ENCODE measurements at regions not wholly inside any gene's neighbourhood (a gene's known extent, or its start where the extent isn't known, plus 50 kb on each side); places are given as distances from the start of the nearest gene placed in this dataset.
"Not testable (repeated sequence)": the region's sequence is repeated elsewhere in the genome, so short reads cannot be mapped to it uniquely, and the experiment has no call there.

DNA sequence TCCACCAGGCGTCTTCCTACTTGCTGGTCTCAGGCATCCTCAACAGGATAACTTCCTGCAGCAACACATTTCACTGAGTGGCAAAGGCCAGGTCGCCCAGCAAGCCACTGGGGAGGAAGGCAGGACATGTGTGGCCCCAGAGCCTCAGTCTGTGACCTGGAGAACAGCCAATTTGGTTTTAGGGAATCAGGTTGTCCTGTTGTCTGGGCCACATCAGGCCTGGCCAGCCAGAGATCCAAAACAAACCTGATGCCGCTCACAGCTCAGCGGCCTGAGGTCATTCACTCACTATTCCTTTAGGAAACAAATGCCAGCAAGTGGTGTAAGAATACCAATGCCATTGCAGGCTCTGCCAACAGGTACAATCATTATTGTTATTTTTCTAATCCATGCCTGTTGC, 210.7 kb downstream of the VAPA start:
- H3K9me3 ChIP-seq (ENCODE audit: control insufficient read depth, low read depth, low read length) = no peaks in the 10 kb centered on the region
- H3K9ac ChIP-seq (ENCODE audit: low read length) = no peak overlapping the region
- H3K27me3 ChIP-seq (ENCODE audit: control insufficient read depth, insufficient read depth, low read length) = no peaks in the 10 kb centered on the region
- H3K4me3 ChIP-seq (ENCODE audit: low read length) = no peak overlapping the region
- no peaks in the 10 kb centered on the region for H3K36me3 ChIP-seq (ENCODE audit: control insufficient read depth, low read depth, low read length)
- no peak overlapping the region for H3K27ac ChIP-seq (ENCODE audit: low read length)
- peaks cover 5% of the 10 kb centered on the region for H3K4me1 ChIP-seq (ENCODE audit: control insufficient read depth, low read depth, low read length)

DNA sequence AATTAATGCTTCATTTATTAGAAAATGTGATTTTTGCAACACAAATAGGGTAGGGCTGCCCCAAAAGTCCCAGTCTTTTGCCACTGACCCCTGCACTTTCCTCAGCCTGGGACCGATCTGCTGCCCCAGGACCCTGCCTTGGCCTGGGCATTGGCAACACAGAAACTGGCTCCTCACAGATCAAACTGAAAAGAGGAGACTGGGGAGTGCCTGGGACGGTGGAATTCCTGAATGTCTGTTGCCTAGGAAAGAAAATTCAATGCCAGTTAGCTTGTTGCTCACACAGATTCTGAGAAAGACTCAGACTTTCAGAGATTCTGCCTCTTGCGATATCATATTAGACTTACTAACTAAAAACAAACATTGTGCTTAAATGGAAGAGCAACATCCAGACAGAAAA, 211.2 kb downstream of the VAPA start:
- H3K36me3 ChIP-seq (ENCODE audit: control insufficient read depth, low read depth, low read length) = no peaks in the 10 kb centered on the region
- no peak overlapping the region for H3K4me3 ChIP-seq (ENCODE audit: low read length)
- H3K27ac ChIP-seq (ENCODE audit: low read length) = no peak overlapping the region
- no peak overlapping the region for H3K9ac ChIP-seq (ENCODE audit: low read length)
- peaks cover 5% of the 10 kb centered on the region for H3K4me1 ChIP-seq (ENCODE audit: control insufficient read depth, low read depth, low read length)
- no peaks in the 10 kb centered on the region for H3K9me3 ChIP-seq (ENCODE audit: control insufficient read depth, low read depth, low read length)
- H3K27me3 ChIP-seq (ENCODE audit: control insufficient read depth, insufficient read depth, low read length) = no peaks in the 10 kb centered on the region

DNA sequence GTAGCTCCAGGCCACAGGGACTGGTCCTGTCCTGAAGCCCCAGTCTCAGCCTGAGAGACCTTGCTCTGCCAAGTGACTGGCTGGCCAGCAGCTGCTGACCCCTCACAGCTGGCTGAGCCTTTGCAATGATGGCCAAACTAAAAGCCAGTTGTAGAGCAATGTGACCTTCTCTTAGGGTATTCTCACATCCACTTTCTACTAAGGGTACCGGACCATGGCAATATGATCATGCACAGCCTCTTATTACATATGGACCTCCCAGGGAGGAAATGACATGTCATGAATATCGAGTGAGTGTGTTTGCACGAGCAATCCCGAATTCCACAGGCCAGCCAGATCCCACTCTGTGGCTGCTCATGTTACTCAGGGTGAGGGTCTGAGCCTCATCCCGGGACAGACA, 213.9 kb downstream of the VAPA start:
- Histone ChIP-seq H3K27ac (ENCODE audit: low read length) (no peak overlapping the region), H3K4me3 (ENCODE audit: low read length) (no peak overlapping the region), H3K27me3 (ENCODE audit: control insufficient read depth, insufficient read depth, low read length) (peaks cover 17% of the 10 kb centered on the region), H3K36me3 (ENCODE audit: control insufficient read depth, low read depth, low read length) (no peaks in the 10 kb centered on the region), H3K9me3 (ENCODE audit: control insufficient read depth, low read depth, low read length) (no peaks in the 10 kb centered on the region), H3K9ac (ENCODE audit: low read length) (no peak overlapping the region), H3K4me1 (ENCODE audit: control insufficient read depth, low read depth, low read length) (peaks cover 5% of the 10 kb centered on the region)

DNA sequence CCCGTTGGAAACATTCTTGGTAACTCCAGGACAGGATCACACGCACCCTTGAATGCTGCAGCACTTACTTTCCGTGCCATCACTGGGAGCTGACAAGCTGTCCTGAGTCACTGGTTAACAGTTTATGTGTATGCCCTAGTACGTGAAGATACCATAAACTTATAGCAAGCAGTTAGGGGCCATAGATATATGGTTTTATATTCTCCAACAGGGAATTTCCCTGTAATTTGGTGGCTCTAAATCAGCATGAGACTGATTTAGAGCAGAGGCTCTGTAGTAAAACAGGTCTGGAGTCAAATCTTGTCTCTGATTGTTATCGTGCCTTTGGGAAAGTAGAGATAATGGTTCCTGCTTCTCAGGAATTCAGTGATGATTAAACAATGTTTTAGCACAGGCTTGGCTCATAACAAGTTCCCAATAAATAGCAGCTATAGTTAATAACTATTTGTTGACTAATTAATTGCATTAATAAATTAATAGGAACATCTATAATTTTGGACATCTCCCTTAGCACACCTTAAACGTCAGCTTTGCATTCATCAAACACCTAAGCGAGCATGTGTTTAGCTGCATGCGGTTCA, 215.2 kb downstream of the VAPA start:
- peaks cover 6% of the 10 kb centered on the region for H3K4me1 ChIP-seq (ENCODE audit: control insufficient read depth, low read depth, low read length)
- H3K27ac ChIP-seq (ENCODE audit: low read length) = no peak overlapping the region
- no peaks in the 10 kb centered on the region for H3K36me3 ChIP-seq (ENCODE audit: control insufficient read depth, low read depth, low read length)
- peaks cover 18% of the 10 kb centered on the region for H3K27me3 ChIP-seq (ENCODE audit: control insufficient read depth, insufficient read depth, low read length)
- no peak overlapping the region for H3K9ac ChIP-seq (ENCODE audit: low read length)
- no peaks in the 10 kb centered on the region for H3K9me3 ChIP-seq (ENCODE audit: control insufficient read depth, low read depth, low read length)
- H3K4me3 ChIP-seq (ENCODE audit: low read length) = no peak overlapping the region

DNA sequence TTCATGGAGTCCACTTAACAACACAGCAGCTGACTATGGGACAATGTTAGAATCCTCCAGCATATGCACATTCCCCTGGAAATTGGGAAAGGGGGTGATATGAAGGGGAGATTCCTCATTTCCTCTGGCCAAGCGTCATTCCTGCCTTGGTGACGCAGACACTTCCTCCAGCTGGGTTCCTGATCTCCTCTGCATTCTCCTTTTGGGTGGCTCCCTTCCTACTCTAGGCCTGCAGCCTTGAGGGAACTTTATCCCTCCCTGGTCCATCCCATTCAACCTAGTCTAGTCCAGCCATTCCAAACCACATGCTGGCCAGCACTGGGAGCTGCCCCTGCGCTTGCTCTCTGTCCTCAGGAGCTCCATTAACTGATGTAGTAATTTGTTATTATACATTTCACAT, 216.8 kb downstream of the VAPA start:
- Histone ChIP-seq H3K27me3 (ENCODE audit: control insufficient read depth, insufficient read depth, low read length) (peaks cover 18% of the 10 kb centered on the region), H3K4me3 (ENCODE audit: low read length) (no peak overlapping the region), H3K36me3 (ENCODE audit: control insufficient read depth, low read depth, low read length) (no peaks in the 10 kb centered on the region)

DNA sequence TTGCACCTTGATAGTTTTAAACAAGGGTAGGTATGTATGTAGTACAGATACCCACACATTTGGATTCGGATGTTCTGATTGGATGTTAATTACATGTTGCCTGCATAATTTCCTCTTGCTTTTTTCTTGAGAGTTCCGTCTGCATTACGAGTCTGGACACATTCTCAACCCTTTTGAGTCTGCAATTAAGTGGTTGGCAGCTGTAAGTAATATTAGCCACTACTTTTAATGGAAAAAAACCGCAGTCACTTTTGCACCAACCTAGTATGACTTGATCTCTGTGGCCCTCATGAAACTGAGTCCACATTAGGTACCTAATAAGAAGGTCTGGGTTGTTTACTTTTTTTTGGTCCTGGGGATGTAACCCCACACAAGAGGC, 217.3 kb downstream of the VAPA start:
- no peak overlapping the region for H3K4me3 ChIP-seq (ENCODE audit: low read length)
- no peaks in the 10 kb centered on the region for H3K9me3 ChIP-seq (ENCODE audit: control insufficient read depth, low read depth, low read length)
- H3K4me1 ChIP-seq (ENCODE audit: control insufficient read depth, low read depth, low read length) = peaks cover 6% of the 10 kb centered on the region
- H3K9ac ChIP-seq (ENCODE audit: low read length) = no peak overlapping the region
- H3K27ac ChIP-seq (ENCODE audit: low read length) = no peak overlapping the region
- no peaks in the 10 kb centered on the region for H3K36me3 ChIP-seq (ENCODE audit: control insufficient read depth, low read depth, low read length)
- H3K27me3 ChIP-seq (ENCODE audit: control insufficient read depth, insufficient read depth, low read length) = peaks cover 18% of the 10 kb centered on the region

More for the DNA sequence above, 216.8 kb downstream of the VAPA start:
- Histone ChIP-seq H3K4me1 (ENCODE audit: control insufficient read depth, low read depth, low read length) (peaks cover 6% of the 10 kb centered on the region), H3K27ac (ENCODE audit: low read length) (no peak overlapping the region), H3K9me3 (ENCODE audit: control insufficient read depth, low read depth, low read length) (no peaks in the 10 kb centered on the region), H3K9ac (ENCODE audit: low read length) (no peak overlapping the region)

DNA sequence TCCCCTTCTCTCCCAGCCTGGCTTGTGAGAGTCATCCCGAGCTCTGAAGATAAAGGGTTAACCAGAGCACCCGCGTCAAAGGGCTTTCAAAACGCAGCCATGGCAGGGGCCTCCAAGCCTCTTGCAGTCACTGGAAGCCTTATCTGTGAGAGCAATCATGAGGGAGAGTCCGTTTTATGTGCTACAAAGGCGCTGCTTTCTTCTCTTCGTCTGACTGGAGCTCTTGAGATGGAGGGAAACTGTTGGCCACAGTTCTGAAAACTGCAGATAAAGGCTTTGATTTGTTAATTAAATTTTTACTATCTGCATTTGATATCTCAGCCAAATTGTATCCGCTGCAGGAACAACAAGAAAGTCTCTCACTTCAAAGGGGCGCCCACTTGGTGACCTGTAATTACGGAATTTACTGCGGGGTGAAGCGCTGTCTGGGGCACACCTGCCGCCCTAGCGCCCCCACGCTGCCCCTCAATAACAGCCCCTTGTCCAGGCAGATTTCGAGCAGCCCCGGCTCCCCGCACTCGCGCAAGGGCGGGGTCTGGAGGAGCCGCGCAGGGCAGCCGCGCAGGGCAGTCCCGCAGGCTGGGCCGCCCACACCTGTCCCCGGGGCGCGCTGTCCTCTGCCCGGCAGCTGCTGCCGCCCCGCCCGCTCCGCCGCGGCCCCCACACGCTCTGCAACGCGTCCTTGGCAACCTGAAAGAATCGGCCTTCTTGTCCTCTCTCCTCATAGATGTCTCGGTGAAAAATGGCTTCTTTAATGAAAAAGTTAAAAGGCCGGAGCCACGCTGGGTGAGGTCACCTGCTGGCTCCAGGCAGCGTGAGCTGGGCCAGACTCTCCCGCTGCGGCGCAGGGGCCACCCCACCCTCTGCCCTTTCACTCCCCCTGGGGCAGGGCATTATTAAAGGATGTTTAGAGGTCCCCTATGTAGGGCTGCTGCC, 217.9 kb downstream of the VAPA start:
- no peaks in the 10 kb centered on the region for H3K9me3 ChIP-seq (ENCODE audit: control insufficient read depth, low read depth, low read length)
- peaks cover 6% of the 10 kb centered on the region for H3K4me1 ChIP-seq (ENCODE audit: control insufficient read depth, low read depth, low read length)
- H3K27me3 ChIP-seq (ENCODE audit: control insufficient read depth, insufficient read depth, low read length) = peaks cover 18% of the 10 kb centered on the region
- H3K4me3 ChIP-seq (ENCODE audit: low read length) = peak overlapping the region; percentile 63
- peak overlapping the region; percentile 19 for H3K9ac ChIP-seq (ENCODE audit: low read length)
- H3K27ac ChIP-seq (ENCODE audit: low read length) = no peak overlapping the region
- no peaks in the 10 kb centered on the region for H3K36me3 ChIP-seq (ENCODE audit: control insufficient read depth, low read depth, low read length)

DNA sequence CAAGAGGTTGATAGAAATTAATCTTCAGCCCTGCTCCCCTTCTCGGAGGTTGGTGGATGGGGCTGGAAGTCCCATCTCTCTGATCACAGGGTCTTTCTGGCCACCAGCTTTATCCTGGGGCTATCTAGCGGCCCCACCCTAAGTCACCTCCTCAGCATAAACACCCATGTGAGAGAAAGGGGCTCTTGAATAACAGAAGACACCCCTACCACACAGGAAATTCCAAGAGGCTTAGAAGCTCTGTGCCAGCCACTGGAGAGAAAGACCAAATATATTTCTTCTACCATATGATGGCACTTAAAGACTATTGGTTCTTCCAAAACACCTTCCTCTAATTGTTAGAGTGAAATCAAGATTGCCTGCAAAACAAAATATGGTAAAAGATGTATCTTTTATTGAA, 219.7 kb downstream of the VAPA start:
- H3K9me3 ChIP-seq (ENCODE audit: control insufficient read depth, low read depth, low read length) = no peaks in the 10 kb centered on the region
- H3K27ac ChIP-seq (ENCODE audit: low read length) = no peak overlapping the region
- H3K36me3 ChIP-seq (ENCODE audit: control insufficient read depth, low read depth, low read length) = no peaks in the 10 kb centered on the region
- H3K27me3 ChIP-seq (ENCODE audit: control insufficient read depth, insufficient read depth, low read length) = peaks cover 18% of the 10 kb centered on the region
- no peak overlapping the region for H3K4me3 ChIP-seq (ENCODE audit: low read length)
- no peak overlapping the region for H3K9ac ChIP-seq (ENCODE audit: low read length)
- H3K4me1 ChIP-seq (ENCODE audit: control insufficient read depth, low read depth, low read length) = peaks cover 6% of the 10 kb centered on the region

DNA sequence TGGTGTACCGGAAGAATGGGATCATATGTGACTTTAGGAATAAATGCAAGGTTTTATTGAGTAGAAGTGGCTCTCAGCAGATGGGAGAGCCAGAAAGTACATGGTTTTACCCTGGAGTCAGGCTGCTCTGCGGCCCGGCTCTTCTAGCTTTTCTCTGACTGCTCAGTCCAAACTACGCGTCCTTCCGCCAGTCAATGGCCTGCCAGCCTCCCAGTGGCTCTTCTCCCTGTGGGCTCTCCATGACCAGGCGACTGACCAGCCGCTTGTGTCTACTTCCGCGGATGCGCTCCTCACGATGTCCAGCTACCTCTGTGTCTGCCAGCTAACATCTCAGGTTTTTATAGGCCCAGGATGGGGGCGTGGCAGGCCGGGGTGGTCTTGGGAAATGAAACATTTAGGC, 220.4 kb downstream of the VAPA start:
- Histone ChIP-seq H3K4me3 (ENCODE audit: low read length) (no peak overlapping the region), H3K36me3 (ENCODE audit: control insufficient read depth, low read depth, low read length) (no peaks in the 10 kb centered on the region), H3K9ac (ENCODE audit: low read length) (no peak overlapping the region), H3K9me3 (ENCODE audit: control insufficient read depth, low read depth, low read length) (no peaks in the 10 kb centered on the region), H3K27ac (ENCODE audit: low read length) (no peak overlapping the region), H3K27me3 (ENCODE audit: control insufficient read depth, insufficient read depth, low read length) (peaks cover 18% of the 10 kb centered on the region), H3K4me1 (ENCODE audit: control insufficient read depth, low read depth, low read length) (peaks cover 6% of the 10 kb centered on the region)

DNA sequence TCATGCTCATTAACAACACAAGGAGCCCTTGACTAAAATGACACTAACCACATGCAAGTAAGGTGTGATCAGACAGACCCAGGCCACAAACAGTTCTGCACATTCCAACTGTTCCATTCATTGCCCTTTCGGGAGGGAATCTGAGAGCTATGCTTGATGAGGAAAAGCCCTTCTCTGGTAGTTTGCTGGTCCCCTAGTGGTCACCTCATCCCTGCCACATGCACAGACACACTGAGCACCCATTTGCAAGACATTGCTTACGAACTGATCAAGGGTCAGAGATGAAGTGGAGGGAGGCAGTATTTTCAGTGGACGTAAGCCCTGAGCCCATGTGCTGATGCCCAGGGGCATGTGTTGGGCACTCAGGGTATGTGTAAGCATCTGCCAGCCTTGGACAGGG, 220.9 kb downstream of the VAPA start:
- not testable (repeated sequence) for H3K36me3 ChIP-seq (ENCODE audit: control insufficient read depth, low read depth, low read length); H3K4me1 ChIP-seq (ENCODE audit: control insufficient read depth, low read depth, low read length); H3K27ac ChIP-seq (ENCODE audit: low read length)

DNA sequence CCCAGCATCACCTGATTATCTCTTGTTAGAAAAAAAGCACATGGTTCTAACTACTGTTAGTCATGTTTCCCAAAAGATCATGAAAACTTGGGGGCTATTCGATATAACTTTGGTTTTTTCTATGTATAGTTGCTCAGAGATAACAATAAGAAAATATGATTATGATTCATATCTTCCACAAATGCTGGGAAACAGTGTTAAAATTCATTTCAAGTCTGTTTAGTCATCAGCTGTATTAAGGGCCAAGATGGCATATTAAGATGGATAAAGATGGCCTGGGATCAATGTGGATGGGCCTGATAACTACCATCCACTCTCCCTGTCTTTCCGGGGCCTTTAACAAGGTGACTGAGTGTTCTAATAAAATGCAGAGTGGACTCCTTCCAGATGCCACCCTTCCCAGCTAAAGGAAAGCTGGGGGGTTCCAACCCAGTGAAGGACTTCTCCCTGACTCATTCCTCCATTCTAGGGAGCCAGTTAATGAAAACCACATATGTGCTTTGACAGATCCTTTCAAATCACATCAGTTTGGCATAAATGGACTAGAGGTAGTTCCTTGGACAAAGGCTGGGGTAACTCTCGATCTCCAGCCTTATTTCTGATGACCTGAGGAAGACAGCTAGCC, 221.6 kb downstream of the VAPA start:
- H3K4me3 ChIP-seq (ENCODE audit: low read length) = no peak overlapping the region
- H3K4me1 ChIP-seq (ENCODE audit: control insufficient read depth, low read depth, low read length) = peaks cover 6% of the 10 kb centered on the region
- no peak overlapping the region for H3K9ac ChIP-seq (ENCODE audit: low read length)
- H3K9me3 ChIP-seq (ENCODE audit: control insufficient read depth, low read depth, low read length) = no peaks in the 10 kb centered on the region
- H3K27ac ChIP-seq (ENCODE audit: low read length) = no peak overlapping the region
- no peaks in the 10 kb centered on the region for H3K36me3 ChIP-seq (ENCODE audit: control insufficient read depth, low read depth, low read length)
- peaks cover 16% of the 10 kb centered on the region for H3K27me3 ChIP-seq (ENCODE audit: control insufficient read depth, insufficient read depth, low read length)

More for the DNA sequence above, 220.9 kb downstream of the VAPA start:
- H3K9ac ChIP-seq (ENCODE audit: low read length); H3K4me3 ChIP-seq (ENCODE audit: low read length); H3K9me3 ChIP-seq (ENCODE audit: control insufficient read depth, low read depth, low read length): not testable (repeated sequence)
- H3K27me3 ChIP-seq (ENCODE audit: control insufficient read depth, insufficient read depth, low read length) = peaks cover 18% of the 10 kb centered on the region

Data from iPS-18a (cell line).